ENCODE measurements at regions not wholly inside any gene's neighbourhood (a gene's known extent, or its start where the extent isn't known, plus 50 kb on each side); places are given as distances from the start of the nearest gene placed in this dataset.

- TF ChIP-seq CTCF (IDR thresholded peaks at IDR 0.05; ENCODE audit: poor library complexity) (no peak), EZH2phosphoT487 (IDR thresholded peaks at IDR 0.05; ENCODE audit: low read depth, severe bottlenecking, unreplicated experiment) (no peak), EZH2 (IDR thresholded peaks at IDR 0.05; ENCODE audit: borderline replicate concordance) (no peak)
Observed at GRCh38 chr18:71431689-71432088, 1112.5 kb downstream of the CBLN2 start.
